ENCODE measurements at regions not wholly inside any gene's neighbourhood (a gene's known extent, or its start where the extent isn't known, plus 50 kb on each side); places are given as distances from the start of the nearest gene placed in this dataset.

- Histone ChIP-seq H3K27me3 (replicated peaks in 1 of 2; ENCODE audit: control insufficient read depth in 2 of 2, insufficient read depth in 2 of 2, low read length in 1 of 2) (no peaks in the 10 kb centered on the region), H3K4me3 (no peak overlapping the region), H2AFZ (ENCODE audit: control insufficient read depth, low read depth, low read length) (no peak overlapping the region), H3K9me3 (replicated peaks; ENCODE audit: control insufficient read depth, insufficient read depth, low read length) (no peaks in the 10 kb centered on the region; the same call in 2 of the 3 replicates), H3K79me2 (ENCODE audit: control insufficient read depth, insufficient read depth, low read length) (no peaks in the 10 kb centered on the region), H3K36me3 (ENCODE audit: control insufficient read depth in 2 of 2, insufficient read depth in 2 of 2, low read length in 1 of 2) (no peaks in the 10 kb centered on the region), H3K27ac (ENCODE audit: control insufficient read depth, insufficient read depth) (no peak overlapping the region), H3K4me2 (ENCODE audit: control insufficient read depth, insufficient read depth) (no peak overlapping the region), H4K20me1 (ENCODE audit: control insufficient read depth, insufficient read depth) (no peaks in the 10 kb centered on the region), H3K4me1 (ENCODE audit: control insufficient read depth, insufficient read depth, low read length) (no peaks in the 10 kb centered on the region), H3K9ac (ENCODE audit: control insufficient read depth, insufficient read depth, low read length) (no peak overlapping the region)
- ATAC-seq (no peak), DNase-seq (ENCODE audit: low read depth, low spot score) (no peak), FAIRE-seq (no peak)
- intact Hi-C loops (cut with micrococcal nuclease; ENCODE audit: unreplicated experiment): no loop called here
- POLR2A ChIA-PET: no interaction called here
- SMC1A ChIA-PET (ENCODE audit: uncharacterized antibody, unreplicated experiment): interaction anchor here (1.2 to 3.0 kb wide), 8 partner anchors 8 to 1674 kb away, joined by 3 to 14 read pairs (median 4); no protein-coding TSS in a partner anchor
- BruUV-seq (replicated peaks): no TSS peak
- CTCF ChIA-PET: interaction anchor here (1.1 to 4.0 kb wide), 6 partner anchors 12 to 873 kb away, joined by 3 to 27 read pairs (median 14); no protein-coding TSS in a partner anchor
- WGBS (ENCODE audit: insufficient coverage, insufficient replicate concordance, low lambda C conversion rate, missing lambda C conversion rate): 13% methylated on average over 4 of the region's 4 CpGs
- in situ Hi-C loops (cut with MboI): no loop called here
- RAD21 ChIA-PET (ENCODE audit: unreplicated experiment): interaction anchor here (0.5 to 3.3 kb wide), 4 partner anchors 797 to 1913 kb away, joined by 3 to 42 read pairs (median 4); no protein-coding TSS in a partner anchor
- no peak for TF ChIP-seq SUPT20H (IDR thresholded peaks at IDR 0.05; ENCODE audit: borderline replicate concordance, control insufficient read depth, low read depth, low read length)
- TF ChIP-seq ELK1 (IDR thresholded peaks at IDR 0.05; ENCODE audit: low read depth, low read length): no peak
- TF ChIP-seq CHD4 (IDR thresholded peaks at IDR 0.05): no peak
- no peak for TF ChIP-seq STAT1 (conservative IDR thresholded peaks at IDR 0.05)
- TF ChIP-seq MYC (IDR thresholded peaks at IDR 0.05; ENCODE audit: insufficient read depth, insufficient read length, insufficient replicate concordance, low read length, severe bottlenecking): no peak
- TF ChIP-seq ZBTB11 (CRISPR knock-in tag; IDR thresholded peaks at IDR 0.05): no peak
- no peak for TF ChIP-seq ZNF24 (IDR thresholded peaks at IDR 0.05)
- TF ChIP-seq BCLAF1 (IDR thresholded peaks at IDR 0.05): no peak
- TF ChIP-seq IRF5 (IDR thresholded peaks at IDR 0.05; ENCODE audit: borderline replicate concordance): no peak
- TF ChIP-seq CTCF (IDR thresholded peaks at IDR 0.05 in 2 of 3, conservative IDR thresholded peaks at IDR 0.05 in 1 of 3; ENCODE audit: control insufficient read depth in 2 of 3, extremely low read depth in 1 of 3, insufficient read depth in 1 of 3, low read depth in 3 of 3, low read length in 3 of 3): no peak
- TF ChIP-seq RAD51 (IDR thresholded peaks at IDR 0.05): no peak
- no peak for TF ChIP-seq NFXL1 (IDR thresholded peaks at IDR 0.05; ENCODE audit: borderline replicate concordance)
- no peak for TF ChIP-seq KAT2A (conservative IDR thresholded peaks at IDR 0.05; ENCODE audit: control insufficient read depth, low read depth, low read length)
Observed at GRCh38 chr16:13768471-13768870, 151.5 kb upstream of the ERCC4 start.
